Lower leg skin (tissue), 4 donors: ENCODE measurements at regions not wholly inside any gene's neighbourhood (a gene's known extent, or its start where the extent isn't known, plus 50 kb on each side); places are given as distances from the start of the nearest gene placed in this dataset.

ENCODE experiments used
- DNase-seq, 2 donors: peaks; one replicate each; pipeline ENCODE4 v3.0.0-alpha.2; 2019; ENCODE audit warnings: low spot score in 2 of 2
- H3K4me3 ChIP-seq: fragments of 200-600 bp; sonication (generic); 2 replicates; pipeline ENCODE4 v1.5.1; 2017; ENCODE audit warnings: mild to moderate bottlenecking, low read depth; ENCODE audit not compliant: poor library complexity, severe bottlenecking
- POLR2A ChIP-seq, 2 donors: fragments of 450-650 bp; IDR thresholded peaks; one replicate each; pipeline ENCODE4 v1.6.1; 2016 to 2017; ENCODE audit warnings: antibody characterized with exemption in 2 of 2, mild to moderate bottlenecking in 1 of 2, moderate library complexity in 1 of 2
- WGBS, 2 donors: methylation state at CpG; one replicate each; pipeline ENCODE4 v1.1.5; 2018; 5-methylcytosine and 5-hydroxymethylcytosine counted together
- intact Hi-C: fragments of 100-400 bp; cut with DNase I; formaldehyde crosslinking; loops from one replicate; pipeline ENCODE4 v1.15.0; 2023; ENCODE audit warnings: low total_unique reads
- TF ChIP-seq, protein P1 (sequence below), 3 donors: fragments of 450-650 bp; IDR thresholded peaks; one replicate each; pipeline ENCODE4 v1.5.1; 2016; ENCODE audit warnings: antibody characterized with exemption in 3 of 3, mild to moderate bottlenecking in 3 of 3, moderate library complexity in 2 of 3

DNA sequence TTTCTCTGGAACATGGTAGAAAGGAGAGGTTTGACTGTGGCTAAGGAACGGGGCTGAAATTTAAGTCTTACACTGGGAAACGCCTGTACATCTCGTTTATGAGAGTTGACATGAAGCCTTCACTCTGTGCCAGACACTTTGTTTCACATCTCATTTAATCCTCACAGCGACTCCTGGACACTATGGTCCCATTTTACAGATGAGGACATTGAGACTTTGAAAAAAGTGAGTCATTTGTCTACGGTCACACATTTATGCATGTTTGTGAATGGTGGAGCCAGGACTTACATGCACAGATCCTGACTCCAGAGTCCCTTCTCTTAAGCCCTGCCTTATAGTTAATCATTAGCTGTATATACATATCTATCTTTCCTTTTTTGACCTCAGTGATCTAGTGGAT, 318.4 kb upstream of the EEF2KMT start:
- no peak for DNase-seq
- no peak overlapping the region for H3K4me3 ChIP-seq
- intact Hi-C loops: no loop called here
- TF ChIP-seq, protein P1, sequence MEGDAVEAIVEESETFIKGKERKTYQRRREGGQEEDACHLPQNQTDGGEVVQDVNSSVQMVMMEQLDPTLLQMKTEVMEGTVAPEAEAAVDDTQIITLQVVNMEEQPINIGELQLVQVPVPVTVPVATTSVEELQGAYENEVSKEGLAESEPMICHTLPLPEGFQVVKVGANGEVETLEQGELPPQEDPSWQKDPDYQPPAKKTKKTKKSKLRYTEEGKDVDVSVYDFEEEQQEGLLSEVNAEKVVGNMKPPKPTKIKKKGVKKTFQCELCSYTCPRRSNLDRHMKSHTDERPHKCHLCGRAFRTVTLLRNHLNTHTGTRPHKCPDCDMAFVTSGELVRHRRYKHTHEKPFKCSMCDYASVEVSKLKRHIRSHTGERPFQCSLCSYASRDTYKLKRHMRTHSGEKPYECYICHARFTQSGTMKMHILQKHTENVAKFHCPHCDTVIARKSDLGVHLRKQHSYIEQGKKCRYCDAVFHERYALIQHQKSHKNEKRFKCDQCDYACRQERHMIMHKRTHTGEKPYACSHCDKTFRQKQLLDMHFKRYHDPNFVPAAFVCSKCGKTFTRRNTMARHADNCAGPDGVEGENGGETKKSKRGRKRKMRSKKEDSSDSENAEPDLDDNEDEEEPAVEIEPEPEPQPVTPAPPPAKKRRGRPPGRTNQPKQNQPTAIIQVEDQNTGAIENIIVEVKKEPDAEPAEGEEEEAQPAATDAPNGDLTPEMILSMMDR (IDR thresholded peaks at IDR 0.05): no peak
- TF ChIP-seq POLR2A (IDR thresholded peaks at IDR 0.05): no peak
- WGBS, 2 donors: 51 to 66% methylated on average over 5 of the region's 5 CpGs

DNA sequence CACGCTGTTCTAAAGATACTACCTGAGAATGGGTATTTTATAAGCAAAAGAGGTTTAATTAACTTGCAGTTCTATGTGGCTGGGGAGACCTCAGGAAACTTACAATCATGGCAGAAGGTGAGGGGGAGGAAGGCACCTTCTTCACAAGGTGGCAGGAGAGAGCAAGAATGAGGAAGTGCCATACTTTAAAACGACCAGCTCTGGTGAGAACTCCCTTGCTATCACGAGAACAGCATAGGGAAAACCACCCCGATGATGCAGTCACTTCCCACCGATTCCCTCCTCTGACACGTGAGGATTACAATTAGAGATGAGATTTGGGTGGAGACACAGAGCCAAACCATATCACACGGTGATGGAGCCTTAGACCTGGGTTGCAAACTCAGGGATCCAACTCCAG, 317.5 kb upstream of the EEF2KMT start:
- TF ChIP-seq POLR2A (IDR thresholded peaks at IDR 0.05): no peak
- TF ChIP-seq, protein P1 (IDR thresholded peaks at IDR 0.05): no peak
- no peak overlapping the region for H3K4me3 ChIP-seq
- DNase-seq: no peak
- intact Hi-C loops: no loop called here
- WGBS, 2 donors: 48 to 50% methylated on average over 7 of the region's 7 CpGs

DNA sequence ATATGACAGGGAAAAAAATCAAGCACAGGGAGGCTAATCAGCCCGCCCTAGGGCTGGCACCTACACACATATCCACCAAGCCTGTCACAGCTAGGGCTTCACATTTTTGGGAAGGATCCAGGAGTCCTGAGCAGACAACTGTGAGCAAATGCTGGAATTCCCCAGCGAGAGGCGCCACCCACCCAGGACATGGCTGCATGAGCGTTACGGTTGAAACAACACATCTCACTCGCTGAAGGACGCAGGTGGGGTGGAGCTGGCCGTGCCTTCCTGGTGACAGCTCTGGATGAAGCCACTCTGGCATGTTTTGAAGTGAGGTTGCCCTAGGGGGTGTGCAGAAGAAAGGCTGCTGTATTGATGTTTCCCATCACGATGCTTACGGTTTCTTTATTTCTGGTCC, 315.1 kb upstream of the EEF2KMT start:
- intact Hi-C loops: no loop called here
- no peak for TF ChIP-seq POLR2A (IDR thresholded peaks at IDR 0.05)
- H3K4me3 ChIP-seq: no peak overlapping the region
- no peak for DNase-seq
- WGBS, 2 donors: 18% methylated on average over 9 to 10 of the region's 10 CpGs

DNA sequence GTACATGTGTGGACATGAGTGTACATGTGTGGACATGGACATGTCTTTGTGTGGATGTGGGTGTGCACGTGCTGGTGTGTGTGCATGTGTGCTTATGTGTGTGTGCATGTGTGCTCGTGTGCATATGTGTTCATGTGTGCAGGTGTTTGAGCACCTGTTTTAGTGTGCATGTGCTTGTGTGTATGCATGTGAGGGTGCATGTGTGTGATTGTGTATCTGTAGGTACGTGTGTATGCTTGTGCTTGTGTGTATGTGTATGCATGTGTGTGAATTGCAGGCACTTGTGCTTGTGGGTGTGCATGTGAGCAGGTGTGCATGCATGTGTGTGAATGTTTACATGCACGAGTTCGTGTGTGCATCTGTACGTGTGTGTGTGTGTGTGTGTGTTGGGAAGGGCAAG, 300.6 kb upstream of the EEF2KMT start:
- H3K4me3 ChIP-seq: no peak overlapping the region
- TF ChIP-seq, protein P1 (IDR thresholded peaks at IDR 0.05): peak in 1 of 3 donors; percentile 51
- no peak for TF ChIP-seq POLR2A (IDR thresholded peaks at IDR 0.05)
- intact Hi-C loops: no loop called here
- no peak for DNase-seq
- WGBS, 2 donors: 73 to 78% methylated on average over 6 of the region's 6 CpGs

DNA sequence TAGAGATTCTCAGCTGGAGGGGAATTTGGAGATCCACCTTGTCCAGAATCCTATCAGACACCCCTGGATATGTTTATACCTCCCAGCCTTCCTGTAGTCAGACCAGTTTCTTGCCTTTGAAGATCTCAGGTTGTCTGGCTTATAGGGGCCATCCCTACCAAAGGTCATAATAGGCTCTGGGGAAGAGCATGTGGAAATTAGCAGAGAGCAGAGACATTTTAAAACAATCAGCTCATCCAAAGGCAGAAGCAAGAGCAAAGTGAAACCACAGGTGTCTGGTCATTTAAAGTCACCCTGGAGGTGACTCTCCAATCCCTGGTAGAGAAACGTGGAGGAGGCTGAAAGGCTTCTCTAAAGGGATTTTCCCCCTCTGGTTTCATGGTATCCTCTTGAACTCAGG, 299.3 kb upstream of the EEF2KMT start:
- intact Hi-C loops: no loop called here
- 50 to 65% methylated on average over 1 of the region's 1 CpG for WGBS, 2 donors
- no peak for TF ChIP-seq POLR2A (IDR thresholded peaks at IDR 0.05)
- TF ChIP-seq, protein P1 (IDR thresholded peaks at IDR 0.05): no peak
- no peak overlapping the region for H3K4me3 ChIP-seq
- DNase-seq: no peak

DNA sequence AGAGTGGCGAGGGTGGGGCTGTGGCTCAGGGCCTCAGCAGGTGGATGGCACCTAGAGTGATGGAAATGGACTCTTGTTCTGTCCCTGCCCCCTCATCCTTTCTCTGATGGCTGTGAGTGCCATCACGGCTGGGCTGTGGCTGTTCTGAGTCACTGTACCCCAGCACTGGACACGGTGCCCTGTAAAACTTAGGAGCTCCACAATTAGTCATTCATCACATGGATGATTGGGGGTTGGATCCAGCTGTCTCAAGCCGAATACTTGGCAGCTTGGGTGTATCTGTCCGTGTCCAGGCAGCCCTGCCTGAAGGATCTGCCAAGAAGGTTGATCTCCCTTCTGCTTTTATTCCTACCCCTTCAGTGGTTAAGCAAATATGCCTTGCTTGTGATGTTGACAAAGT, 295.5 kb upstream of the EEF2KMT start:
- TF ChIP-seq POLR2A (IDR thresholded peaks at IDR 0.05): no peak
- H3K4me3 ChIP-seq: no peak overlapping the region
- no peak for DNase-seq
- intact Hi-C loops: no loop called here
- WGBS, 2 donors: 53 to 57% methylated on average over 5 of the region's 5 CpGs

DNA sequence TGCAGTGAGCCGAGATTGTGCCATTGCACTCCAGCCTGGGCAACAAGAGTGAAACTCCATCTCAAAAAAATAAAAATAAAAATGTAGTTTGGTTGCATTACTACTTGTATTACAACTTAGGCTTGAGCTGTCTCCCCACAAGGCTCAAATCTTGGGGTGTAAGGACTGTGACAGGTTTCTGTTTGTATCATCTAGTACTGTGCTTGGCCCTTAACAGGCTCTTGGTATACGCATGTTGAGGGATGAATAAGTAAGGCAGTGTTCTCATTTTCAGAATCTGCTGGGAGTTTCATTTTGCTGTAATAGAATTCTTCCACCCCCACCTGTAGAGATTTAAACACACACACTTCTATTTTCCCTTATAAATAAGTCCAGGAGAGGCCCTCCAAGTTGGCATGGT, 289.4 kb upstream of the EEF2KMT start:
- intact Hi-C loops: no loop called here
- WGBS, 2 donors: 88 to 93% methylated on average over 2 of the region's 2 CpGs
- no peak overlapping the region for H3K4me3 ChIP-seq
- no peak for DNase-seq
- TF ChIP-seq, protein P1 (IDR thresholded peaks at IDR 0.05): no peak
- no peak for TF ChIP-seq POLR2A (IDR thresholded peaks at IDR 0.05)
